ENCODE measurements at regions not wholly inside any gene's neighbourhood (a gene's known extent, or its start where the extent isn't known, plus 50 kb on each side); places are given as distances from the start of the nearest gene placed in this dataset.
A peak's percentile ranks its signal among the peaks of the same experiment; 100 is the strongest.

- TF ChIP-seq, protein P1, sequence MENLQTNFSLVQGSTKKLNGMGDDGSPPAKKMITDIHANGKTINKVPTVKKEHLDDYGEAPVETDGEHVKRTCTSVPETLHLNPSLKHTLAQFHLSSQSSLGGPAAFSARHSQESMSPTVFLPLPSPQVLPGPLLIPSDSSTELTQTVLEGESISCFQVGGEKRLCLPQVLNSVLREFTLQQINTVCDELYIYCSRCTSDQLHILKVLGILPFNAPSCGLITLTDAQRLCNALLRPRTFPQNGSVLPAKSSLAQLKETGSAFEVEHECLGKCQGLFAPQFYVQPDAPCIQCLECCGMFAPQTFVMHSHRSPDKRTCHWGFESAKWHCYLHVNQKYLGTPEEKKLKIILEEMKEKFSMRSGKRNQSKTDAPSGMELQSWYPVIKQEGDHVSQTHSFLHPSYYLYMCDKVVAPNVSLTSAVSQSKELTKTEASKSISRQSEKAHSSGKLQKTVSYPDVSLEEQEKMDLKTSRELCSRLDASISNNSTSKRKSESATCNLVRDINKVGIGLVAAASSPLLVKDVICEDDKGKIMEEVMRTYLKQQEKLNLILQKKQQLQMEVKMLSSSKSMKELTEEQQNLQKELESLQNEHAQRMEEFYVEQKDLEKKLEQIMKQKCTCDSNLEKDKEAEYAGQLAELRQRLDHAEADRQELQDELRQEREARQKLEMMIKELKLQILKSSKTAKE (IDR thresholded peaks at IDR 0.05; ENCODE audit: low read depth, poor library complexity, severe bottlenecking): no peak
- TF ChIP-seq STAT1 (conservative IDR thresholded peaks at IDR 0.05): no peak
- TF ChIP-seq ZNF274 (IDR thresholded peaks at IDR 0.05; ENCODE audit: insufficient read depth, insufficient read length): no peak
These were observed 200.4 kb downstream of the MREG start (continued) for GRCh38 chr2:215812966-215813365.

GRCh38 chr2:215811409-215812345 lies 201.7 kb downstream of the MREG start:
- ChIA-PET SMC1A (ENCODE audit: uncharacterized antibody, unreplicated experiment) (interaction anchor here (0.6 to 4.7 kb wide), 51 partner anchors 9 to 851 kb away, joined by 3 to 51 read pairs (median 4); no protein-coding TSS in a partner anchor), POLR2A (interaction anchor here (0.7 to 2.5 kb wide), 10 partner anchors 14 to 816 kb away, joined by 3 to 9 read pairs (median 4); no protein-coding TSS in a partner anchor), RAD21 (ENCODE audit: unreplicated experiment) (interaction anchor here (0.7 to 3.8 kb wide), 26 partner anchors 9 to 448 kb away, joined by 3 to 39 read pairs (median 4); no protein-coding TSS in a partner anchor), CTCF (interaction anchor here (0.6 to 5.4 kb wide), 25 partner anchors 11 to 577 kb away, joined by 3 to 53 read pairs (median 4); no protein-coding TSS in a partner anchor)
- in situ Hi-C loops (cut with MboI): no loop called here
- no peaks in the 10 kb centered on the region for H3K27me3 ChIP-seq (replicated peaks in 1 of 2; ENCODE audit: control insufficient read depth in 2 of 2, insufficient read depth in 2 of 2, low read length in 1 of 2)
- peak overlapping the region; percentile 30; the same call in 1 of the 2 replicates for H3K4me3 ChIP-seq
- H4K20me1 ChIP-seq (ENCODE audit: control insufficient read depth, insufficient read depth): no peaks in the 10 kb centered on the region
- FAIRE-seq (peak; percentile 89), DNase-seq (ENCODE audit: low read depth, low spot score) (peak; percentile 90), ATAC-seq (peak; percentile 98)
- peak overlapping the region; percentile 35; the same call in 1 of the 2 replicates for H2AFZ ChIP-seq (ENCODE audit: control insufficient read depth, low read depth, low read length)
- no peaks in the 10 kb centered on the region for H3K79me2 ChIP-seq (ENCODE audit: control insufficient read depth, insufficient read depth, low read length)
- H3K27ac ChIP-seq (ENCODE audit: control insufficient read depth, insufficient read depth): peak overlapping the region; percentile 45
- WGBS (ENCODE audit: insufficient coverage, insufficient replicate concordance, low lambda C conversion rate, missing lambda C conversion rate): 0% methylated on average over 3 of the region's 3 CpGs
- intact Hi-C loops (cut with micrococcal nuclease; ENCODE audit: unreplicated experiment): loop anchor here (1.0 to 5.0 kb wide), 5 partner anchors 32 to 199 kb away; no protein-coding TSS in a partner anchor
- no TSS peak for BruUV-seq (replicated peaks)
- peak overlapping the region; percentile 90 for H3K4me2 ChIP-seq (ENCODE audit: control insufficient read depth, insufficient read depth)
- peaks cover 19% of the 10 kb centered on the region for H3K4me1 ChIP-seq (ENCODE audit: control insufficient read depth, insufficient read depth, low read length)
- no peak overlapping the region for H3K9ac ChIP-seq (ENCODE audit: control insufficient read depth, insufficient read depth, low read length)
- no peaks in the 10 kb centered on the region for H3K36me3 ChIP-seq (ENCODE audit: control insufficient read depth in 2 of 2, insufficient read depth in 2 of 2, low read length in 1 of 2)
- no peaks in the 10 kb centered on the region; the same call in 2 of the 3 replicates for H3K9me3 ChIP-seq (replicated peaks; ENCODE audit: control insufficient read depth, insufficient read depth, low read length)
- no peak for TF ChIP-seq CHD4 (IDR thresholded peaks at IDR 0.05)
- peak; percentile 58 for TF ChIP-seq MEF2B (IDR thresholded peaks at IDR 0.05; ENCODE audit: partially characterized antibody, poor library complexity, severe bottlenecking)
- TF ChIP-seq NR2F1 (conservative IDR thresholded peaks at IDR 0.05): peak; percentile 63
- no peak for TF ChIP-seq SIX5 (IDR thresholded peaks at IDR 0.05; ENCODE audit: low read depth, low read length, severe bottlenecking)
- TF ChIP-seq BMI1 (IDR thresholded peaks at IDR 0.05; ENCODE audit: borderline replicate concordance): peak; percentile 77; the same call in 1 of the 2 replicates
- TF ChIP-seq IKZF1 (conservative IDR thresholded peaks at IDR 0.05): peak; percentile 81
- TF ChIP-seq DPF2 (IDR thresholded peaks at IDR 0.05): peak; percentile 93
- peak; percentile 49; the same call in 1 of the 2 replicates for TF ChIP-seq CBFB (IDR thresholded peaks at IDR 0.05; ENCODE audit: low read depth)
- TF ChIP-seq CTCF (IDR thresholded peaks at IDR 0.05 in 2 of 3, conservative IDR thresholded peaks at IDR 0.05 in 1 of 3; ENCODE audit: control insufficient read depth in 2 of 3, extremely low read depth in 1 of 3, insufficient read depth in 1 of 3, low read depth in 3 of 3, low read length in 3 of 3): no peak
- TF ChIP-seq MEF2A (IDR thresholded peaks at IDR 0.05; ENCODE audit: insufficient read depth, low read depth, low read length): peak; percentile 75; the same call in 1 of the 2 replicates
- 0 out of 4 replicates have a peak, but pooled peaks of 1 of the 2 experiments have one; percentile 7 for TF ChIP-seq SRF (IDR thresholded peaks at IDR 0.05; ENCODE audit: low read depth in 2 of 2, low read length in 2 of 2)
- peak; percentile 49; the same call in 1 of the 2 replicates for TF ChIP-seq ZNF24 (IDR thresholded peaks at IDR 0.05)
- TF ChIP-seq SUPT20H (IDR thresholded peaks at IDR 0.05; ENCODE audit: borderline replicate concordance, control insufficient read depth, low read depth, low read length): no peak
